HCT116 (cell line): ENCODE measurements at regions not wholly inside any gene's neighbourhood (a gene's known extent, or its start where the extent isn't known, plus 50 kb on each side); places are given as distances from the start of the nearest gene placed in this dataset.

Experiments
- ATAC-seq: fragments of 200-7000 bp; cut with Tn5 transposase; 2 replicates; pipeline ENCODE4 v1.9.1; 2020; ENCODE audit warnings: mild to moderate bottlenecking, moderate library complexity
- BruUV-seq: library from RNA; stranded (reverse); fragments of 400-500 nt; replicated peaks from 2 replicates; lab custom pipeline; 2021; lab: Mats Ljungman, UMichigan
- CTCF ChIA-PET: fragments of 300-600 bp; sonication (Branson Sonifier 250); formaldehyde crosslinking; loops from one replicate; lab custom pipeline; 2021; ENCODE audit warnings: antibody characterized with exemption; lab: Charles Lee
- POLR2A ChIA-PET: fragments of 300-600, 350-600 bp; sonication (Branson Sonifier 250); formaldehyde crosslinking; loops from one replicate; lab custom pipeline; 2021; ENCODE audit warnings: antibody characterized with exemption; lab: Charles Lee
- RAD21 ChIA-PET, 2 experiments: fragments of 300-600 bp; sonication (Branson Sonifier 250); formaldehyde crosslinking; loops; one replicate each; lab custom pipeline; 2023; ENCODE audit warnings: low total read pairs in 2 of 2; ENCODE audit not compliant: uncharacterized antibody in 2 of 2, unreplicated experiment in 2 of 2, low non-redundant PET in 1 of 2; lab: Charles Lee
- DNase-seq: peaks from one replicate; pipeline ENCODE4 v3.0.0-alpha.2; 2010; ENCODE audit warnings: low read depth, low spot score
- H2AFZ ChIP-seq: fragments of 200-600 bp; shearing (Covaris generic), sonication (generic); 2 replicates; pipeline ENCODE4 v1.6.1; 2017; ENCODE audit warnings: low read depth, mixed run types, mixed read lengths, antibody characterized with exemption, low read length; ENCODE audit not compliant: poor library complexity, severe bottlenecking
- H3K27ac ChIP-seq: 2 replicates; pipeline ENCODE4 v1.5.1; 2012; ENCODE audit warnings: low read depth, low read length
- H3K27me3 ChIP-seq: fragments of 200-600 bp; sonication (generic); 2 replicates; pipeline ENCODE4 v1.6.1; 2016; ENCODE audit warnings: mixed run types, low read length, mixed read lengths; ENCODE audit not compliant: insufficient read depth
- H3K36me3 ChIP-seq, 2 experiments: fragments of 200-500 bp in 1 of 2; fragments of 200-600 bp in 1 of 2; sonication (Bioruptor generic) in 1 of 2; sonication (generic) in 1 of 2; 2 replicates each; pipeline versions ENCODE4 v1.5.1 to v1.6.1; 2014 to 2016; ENCODE audit warnings: low read length in 2 of 2, inconsistent platforms in 1 of 2, mixed read lengths in 1 of 2, mixed run types in 1 of 2; ENCODE audit not compliant: insufficient read depth in 2 of 2, control insufficient read depth in 1 of 2
- H3K4me1 ChIP-seq, 2 experiments: fragments of 200-600 bp in 1 of 2; sonication (generic) in 1 of 2; 2 replicates each; pipeline versions ENCODE4 v1.5.1 to v1.6.1; 2012 to 2017; ENCODE audit warnings: low read length in 2 of 2, inconsistent platforms in 1 of 2, mild to moderate bottlenecking in 1 of 2, mixed read lengths in 1 of 2, mixed run types in 1 of 2, moderate library complexity in 1 of 2; ENCODE audit not compliant: insufficient read depth in 2 of 2, control insufficient read depth in 1 of 2
- H3K4me2 ChIP-seq: fragments of 200-600 bp; sonication (generic); 2 replicates; pipeline ENCODE4 v1.6.1; 2017; ENCODE audit warnings: mixed run types, low read length, mixed read lengths
- H3K4me3 ChIP-seq, 2 experiments: fragments of 200-600 bp in 1 of 2; sonication (generic) in 1 of 2; replicated peaks in 1 of 2; 2 replicates each; pipeline ENCODE4 v1.5.1; 2011 to 2016; ENCODE audit warnings: low read length in 2 of 2, control low read depth in 1 of 2, low read depth in 1 of 2, mild to moderate bottlenecking in 1 of 2, mixed read lengths in 1 of 2, mixed run types in 1 of 2
- H3K79me2 ChIP-seq: fragments of 200-600 bp; sonication (generic); 2 replicates; pipeline ENCODE4 v1.6.1; 2017; ENCODE audit warnings: mild to moderate bottlenecking, mixed run types, low read length, moderate library complexity, mixed read lengths; ENCODE audit not compliant: insufficient read depth
- H3K9ac ChIP-seq: fragments of 200-600 bp; sonication (generic); 2 replicates; pipeline ENCODE4 v1.6.1; 2016; ENCODE audit warnings: low read length, mixed read lengths
- H3K9me2 ChIP-seq: fragments of 200-600 bp; sonication (generic), shearing (Covaris generic); 2 replicates; pipeline ENCODE4 v1.6.1; 2017; ENCODE audit warnings: mixed run types, mild to moderate bottlenecking, moderate library complexity; ENCODE audit not compliant: insufficient read depth
- H3K9me3 ChIP-seq, 2 experiments: fragments of 200-500 bp in 1 of 2; fragments of 200-600 bp in 1 of 2; sonication (Bioruptor generic) in 1 of 2; sonication (generic) in 1 of 2; 2 replicates each; pipeline ENCODE4 v1.6.1; 2014 to 2017; ENCODE audit warnings: low read length in 2 of 2, mixed read lengths in 2 of 2, inconsistent platforms in 1 of 2, low read depth in 1 of 2, mild to moderate bottlenecking in 1 of 2, mixed run types in 1 of 2, moderate library complexity in 1 of 2; ENCODE audit not compliant: control insufficient read depth in 1 of 2, insufficient read depth in 1 of 2
- H4K20me1 ChIP-seq: fragments of 200-600 bp; sonication (generic), shearing (Covaris generic); 2 replicates; pipeline ENCODE4 v1.6.1; 2017; ENCODE audit warnings: mixed run types, mild to moderate bottlenecking, moderate library complexity; ENCODE audit not compliant: insufficient read depth
- CBX3 ChIP-seq: IDR thresholded peaks from 2 replicates; pipeline ENCODE4 v1.6.1; 2012; ENCODE audit warnings: low read depth
- CEBPB ChIP-seq: IDR thresholded peaks from 2 replicates; pipeline ENCODE4 v1.6.1; 2012; ENCODE audit warnings: low read depth
- ELF1 ChIP-seq: IDR thresholded peaks from 2 replicates; pipeline ENCODE4 v1.6.1; 2012; ENCODE audit warnings: low read depth, borderline replicate concordance
- EZH2 ChIP-seq: fragments of 200-600 bp; sonication (generic); IDR thresholded peaks from 2 replicates; pipeline ENCODE4 v1.6.1; 2017; ENCODE audit warnings: antibody characterized with exemption, mixed run types
- EZH2phosphoT487 ChIP-seq: fragments of 200-600 bp; IDR thresholded peaks from 2 replicates; pipeline ENCODE4 v1.6.1; 2018; ENCODE audit warnings: antibody characterized with exemption, borderline replicate concordance
- FOSL1 ChIP-seq: IDR thresholded peaks from 2 replicates; pipeline ENCODE4 v1.6.1; 2012; ENCODE audit warnings: low read depth
- JUND ChIP-seq: IDR thresholded peaks from 2 replicates; pipeline ENCODE4 v1.6.1; 2012
- POLR2A ChIP-seq: IDR thresholded peaks from 2 replicates; pipeline ENCODE4 v1.7.0; 2011; ENCODE audit warnings: borderline replicate concordance; ENCODE audit not compliant: insufficient read depth, insufficient read length; ENCODE audit errors: extremely low read depth
- POLR2AphosphoS5 ChIP-seq: IDR thresholded peaks from 2 replicates; pipeline ENCODE4 v1.6.1; 2011; ENCODE audit warnings: mild to moderate bottlenecking, low read depth, low read length, moderate library complexity
- RAD21 ChIP-seq: IDR thresholded peaks from 2 replicates; pipeline ENCODE4 v1.6.1; 2012; ENCODE audit warnings: low read depth, mild to moderate bottlenecking
- SP1 ChIP-seq: IDR thresholded peaks from 2 replicates; pipeline ENCODE4 v1.6.1; 2012; ENCODE audit warnings: low read depth
- SRF ChIP-seq: IDR thresholded peaks from 2 replicates; pipeline ENCODE4 v1.6.1; 2012; ENCODE audit warnings: low read depth
- YY1 ChIP-seq: IDR thresholded peaks from 2 replicates; pipeline ENCODE4 v1.6.1; 2011; ENCODE audit warnings: low read length, low read depth, moderate library complexity, mild to moderate bottlenecking; ENCODE audit not compliant: insufficient replicate concordance; ENCODE audit errors: extremely low read depth
- ZFX ChIP-seq: fragments of 450-650 bp; IDR thresholded peaks from 2 replicates; pipeline ENCODE4 v1.6.1; 2017
- ZNF274 ChIP-seq: fragments of 200-500 bp; sonication (Bioruptor generic); IDR thresholded peaks from 2 replicates; pipeline ENCODE4 v1.6.1; 2014; ENCODE audit warnings: mild to moderate bottlenecking, low read depth, low read length, inconsistent platforms
- intact Hi-C: fragments of 100-400 bp; cut with micrococcal nuclease; formaldehyde crosslinking; loops from 2 replicates; pipeline ENCODE4 v1.10.0; 2022
- TF ChIP-seq, protein P1 (sequence below): IDR thresholded peaks from 2 replicates; pipeline ENCODE4 v1.6.1; 2012; ENCODE audit warnings: low read depth
- TF ChIP-seq, protein P2 (sequence below): IDR thresholded peaks from 2 replicates; pipeline ENCODE4 v1.6.1; 2011; ENCODE audit warnings: mild to moderate bottlenecking, low read length, moderate library complexity; ENCODE audit not compliant: insufficient replicate concordance; ENCODE audit errors: extremely low read depth
- TF ChIP-seq, protein P3 (sequence below): IDR thresholded peaks from 2 replicates; pipeline ENCODE4 v1.6.1; 2012
- TF ChIP-seq, protein P4 (sequence below), 3 experiments: fragments of 200-600 bp in 1 of 3; sonication (generic) in 1 of 3; IDR thresholded peaks in 2 of 3; conservative IDR thresholded peaks in 1 of 3; 2 replicates each; pipeline ENCODE4 v1.5.1; 2012 to 2017; ENCODE audit warnings: low read depth in 2 of 3, low read length in 2 of 3, antibody characterized with exemption in 1 of 3, borderline replicate concordance in 1 of 3, control low read depth in 1 of 3, mild to moderate bottlenecking in 1 of 3, mixed read lengths in 1 of 3, mixed run types in 1 of 3, moderate library complexity in 1 of 3; ENCODE audit not compliant: insufficient read depth in 1 of 3
- TF ChIP-seq, protein P5 (sequence below): IDR thresholded peaks from 2 replicates; pipeline ENCODE4 v1.6.1; 2012

DNA sequence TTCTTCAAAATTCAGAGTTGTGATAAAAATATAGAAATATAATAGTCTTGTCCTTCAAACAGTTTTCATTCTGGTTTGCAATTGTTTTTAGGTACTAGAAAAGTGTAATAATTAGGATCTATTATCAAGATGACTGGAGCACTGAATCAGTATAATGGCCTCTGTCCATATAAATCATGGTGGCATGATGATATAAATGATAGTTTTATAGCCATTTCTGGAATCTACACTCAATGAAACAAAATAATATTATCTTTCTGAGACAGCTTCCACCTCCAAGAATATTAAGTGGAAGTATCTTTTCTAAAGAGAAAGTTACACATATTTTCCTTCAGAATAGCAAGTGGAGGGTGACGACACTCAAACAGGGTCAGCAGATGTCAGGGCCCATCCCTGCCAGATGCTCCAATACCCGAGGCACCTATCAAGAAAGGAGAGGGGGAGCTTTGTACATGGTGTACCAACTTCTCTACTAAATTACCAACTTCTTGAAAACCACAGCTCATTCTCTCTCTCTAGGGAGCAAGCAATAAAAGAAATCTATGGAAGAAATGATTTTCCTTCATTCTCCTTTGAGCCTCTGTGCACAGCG lies 882.7 kb upstream of the CHAC2 start:
- no TSS peak for BruUV-seq
- H3K4me1 ChIP-seq: peaks cover 5 to 20% of the 10 kb centered on the region in 2 experiments; a peak in 3 of 4 replicates
- no peak for DNase-seq
- H3K9ac ChIP-seq: no peak overlapping the region
- ChIA-PET CTCF (no interaction called here), POLR2A (no interaction called here), RAD21 (no interaction called here)
- no peak overlapping the region for H2AFZ ChIP-seq
- no peaks in the 10 kb centered on the region for H3K27me3 ChIP-seq
- no peak overlapping the region for H3K4me3 ChIP-seq
- TF ChIP-seq, protein P1, sequence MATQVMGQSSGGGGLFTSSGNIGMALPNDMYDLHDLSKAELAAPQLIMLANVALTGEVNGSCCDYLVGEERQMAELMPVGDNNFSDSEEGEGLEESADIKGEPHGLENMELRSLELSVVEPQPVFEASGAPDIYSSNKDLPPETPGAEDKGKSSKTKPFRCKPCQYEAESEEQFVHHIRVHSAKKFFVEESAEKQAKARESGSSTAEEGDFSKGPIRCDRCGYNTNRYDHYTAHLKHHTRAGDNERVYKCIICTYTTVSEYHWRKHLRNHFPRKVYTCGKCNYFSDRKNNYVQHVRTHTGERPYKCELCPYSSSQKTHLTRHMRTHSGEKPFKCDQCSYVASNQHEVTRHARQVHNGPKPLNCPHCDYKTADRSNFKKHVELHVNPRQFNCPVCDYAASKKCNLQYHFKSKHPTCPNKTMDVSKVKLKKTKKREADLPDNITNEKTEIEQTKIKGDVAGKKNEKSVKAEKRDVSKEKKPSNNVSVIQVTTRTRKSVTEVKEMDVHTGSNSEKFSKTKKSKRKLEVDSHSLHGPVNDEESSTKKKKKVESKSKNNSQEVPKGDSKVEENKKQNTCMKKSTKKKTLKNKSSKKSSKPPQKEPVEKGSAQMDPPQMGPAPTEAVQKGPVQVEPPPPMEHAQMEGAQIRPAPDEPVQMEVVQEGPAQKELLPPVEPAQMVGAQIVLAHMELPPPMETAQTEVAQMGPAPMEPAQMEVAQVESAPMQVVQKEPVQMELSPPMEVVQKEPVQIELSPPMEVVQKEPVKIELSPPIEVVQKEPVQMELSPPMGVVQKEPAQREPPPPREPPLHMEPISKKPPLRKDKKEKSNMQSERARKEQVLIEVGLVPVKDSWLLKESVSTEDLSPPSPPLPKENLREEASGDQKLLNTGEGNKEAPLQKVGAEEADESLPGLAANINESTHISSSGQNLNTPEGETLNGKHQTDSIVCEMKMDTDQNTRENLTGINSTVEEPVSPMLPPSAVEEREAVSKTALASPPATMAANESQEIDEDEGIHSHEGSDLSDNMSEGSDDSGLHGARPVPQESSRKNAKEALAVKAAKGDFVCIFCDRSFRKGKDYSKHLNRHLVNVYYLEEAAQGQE: no peak
- TF ChIP-seq SP1 (no peak), CEBPB (no peak), EZH2phosphoT487 (no peak), FOSL1 (no peak), CBX3 (no peak), YY1 (no peak), POLR2AphosphoS5 (no peak), SRF (no peak), JUND (no peak), EZH2 (no peak), POLR2A (no peak), ZNF274 (no peak), RAD21 (no peak), ELF1 (no peak), ZFX (no peak)
- TF ChIP-seq, protein P2, sequence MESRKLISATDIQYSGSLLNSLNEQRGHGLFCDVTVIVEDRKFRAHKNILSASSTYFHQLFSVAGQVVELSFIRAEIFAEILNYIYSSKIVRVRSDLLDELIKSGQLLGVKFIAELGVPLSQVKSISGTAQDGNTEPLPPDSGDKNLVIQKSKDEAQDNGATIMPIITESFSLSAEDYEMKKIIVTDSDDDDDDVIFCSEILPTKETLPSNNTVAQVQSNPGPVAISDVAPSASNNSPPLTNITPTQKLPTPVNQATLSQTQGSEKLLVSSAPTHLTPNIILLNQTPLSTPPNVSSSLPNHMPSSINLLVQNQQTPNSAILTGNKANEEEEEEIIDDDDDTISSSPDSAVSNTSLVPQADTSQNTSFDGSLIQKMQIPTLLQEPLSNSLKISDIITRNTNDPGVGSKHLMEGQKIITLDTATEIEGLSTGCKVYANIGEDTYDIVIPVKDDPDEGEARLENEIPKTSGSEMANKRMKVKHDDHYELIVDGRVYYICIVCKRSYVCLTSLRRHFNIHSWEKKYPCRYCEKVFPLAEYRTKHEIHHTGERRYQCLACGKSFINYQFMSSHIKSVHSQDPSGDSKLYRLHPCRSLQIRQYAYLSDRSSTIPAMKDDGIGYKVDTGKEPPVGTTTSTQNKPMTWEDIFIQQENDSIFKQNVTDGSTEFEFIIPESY: no peak
- TF ChIP-seq, protein P3, sequence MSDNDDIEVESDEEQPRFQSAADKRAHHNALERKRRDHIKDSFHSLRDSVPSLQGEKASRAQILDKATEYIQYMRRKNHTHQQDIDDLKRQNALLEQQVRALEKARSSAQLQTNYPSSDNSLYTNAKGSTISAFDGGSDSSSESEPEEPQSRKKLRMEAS: no peak
- TF ChIP-seq, protein P4, sequence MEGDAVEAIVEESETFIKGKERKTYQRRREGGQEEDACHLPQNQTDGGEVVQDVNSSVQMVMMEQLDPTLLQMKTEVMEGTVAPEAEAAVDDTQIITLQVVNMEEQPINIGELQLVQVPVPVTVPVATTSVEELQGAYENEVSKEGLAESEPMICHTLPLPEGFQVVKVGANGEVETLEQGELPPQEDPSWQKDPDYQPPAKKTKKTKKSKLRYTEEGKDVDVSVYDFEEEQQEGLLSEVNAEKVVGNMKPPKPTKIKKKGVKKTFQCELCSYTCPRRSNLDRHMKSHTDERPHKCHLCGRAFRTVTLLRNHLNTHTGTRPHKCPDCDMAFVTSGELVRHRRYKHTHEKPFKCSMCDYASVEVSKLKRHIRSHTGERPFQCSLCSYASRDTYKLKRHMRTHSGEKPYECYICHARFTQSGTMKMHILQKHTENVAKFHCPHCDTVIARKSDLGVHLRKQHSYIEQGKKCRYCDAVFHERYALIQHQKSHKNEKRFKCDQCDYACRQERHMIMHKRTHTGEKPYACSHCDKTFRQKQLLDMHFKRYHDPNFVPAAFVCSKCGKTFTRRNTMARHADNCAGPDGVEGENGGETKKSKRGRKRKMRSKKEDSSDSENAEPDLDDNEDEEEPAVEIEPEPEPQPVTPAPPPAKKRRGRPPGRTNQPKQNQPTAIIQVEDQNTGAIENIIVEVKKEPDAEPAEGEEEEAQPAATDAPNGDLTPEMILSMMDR (IDR thresholded peaks at IDR 0.05 in 2 of 3, conservative IDR thresholded peaks at IDR 0.05 in 1 of 3; ENCODE audit: borderline replicate concordance in 1 of 3, insufficient read depth in 1 of 3, low read depth in 2 of 3, low read length in 2 of 3): no peak
- TF ChIP-seq, protein P5, sequence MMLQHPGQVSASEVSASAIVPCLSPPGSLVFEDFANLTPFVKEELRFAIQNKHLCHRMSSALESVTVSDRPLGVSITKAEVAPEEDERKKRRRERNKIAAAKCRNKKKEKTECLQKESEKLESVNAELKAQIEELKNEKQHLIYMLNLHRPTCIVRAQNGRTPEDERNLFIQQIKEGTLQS: no peak
- H3K9me2 ChIP-seq: no peaks in the 10 kb centered on the region
- ATAC-seq: no peak
- H3K27ac ChIP-seq: no peak overlapping the region
- intact Hi-C loops: no loop called here
- H4K20me1 ChIP-seq: no peaks in the 10 kb centered on the region
- H3K9me3 ChIP-seq: no peaks in the 10 kb centered on the region
- H3K36me3 ChIP-seq: no peaks in the 10 kb centered on the region
- no peak overlapping the region for H3K4me2 ChIP-seq
- H3K79me2 ChIP-seq: no peaks in the 10 kb centered on the region
